ENCODE measurements at regions not wholly inside any gene's neighbourhood (a gene's known extent, or its start where the extent isn't known, plus 50 kb on each side); places are given as distances from the start of the nearest gene placed in this dataset.
"Not testable (repeated sequence)": the region's sequence is repeated elsewhere in the genome, so short reads cannot be mapped to it uniquely, and the experiment has no call there.

- DNase-seq, result no peak
Observed at GRCh38 chr21:17250778-17251241, 262.0 kb upstream of the CXADR start.

GRCh38 chr21:17257784-17258183, 255.1 kb upstream of the CXADR start:
- no peak for DNase-seq

DNA sequence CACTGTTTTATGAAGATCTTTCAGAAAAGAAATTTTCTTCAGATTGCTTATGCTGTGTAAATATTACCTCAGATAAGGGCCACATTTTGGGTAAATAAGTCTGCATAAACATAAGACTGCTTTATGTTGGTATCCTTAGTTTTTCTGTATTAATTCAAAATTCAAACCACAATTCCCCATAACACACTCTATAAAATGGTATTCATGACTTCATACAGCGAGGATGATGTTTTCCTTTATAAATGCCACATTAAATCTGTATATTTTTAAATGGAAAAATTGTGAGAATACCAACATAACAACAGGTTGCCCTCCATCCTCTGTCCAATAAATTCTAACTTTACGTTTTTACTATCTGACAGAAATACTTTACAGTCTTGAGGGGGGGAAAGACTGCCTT, 248.7 kb upstream of the CXADR start:
- DNase-seq, result no peak

GRCh38 chr21:17269760-17270159, 243.1 kb upstream of the CXADR start:
- DNase-seq, result no peak

DNA sequence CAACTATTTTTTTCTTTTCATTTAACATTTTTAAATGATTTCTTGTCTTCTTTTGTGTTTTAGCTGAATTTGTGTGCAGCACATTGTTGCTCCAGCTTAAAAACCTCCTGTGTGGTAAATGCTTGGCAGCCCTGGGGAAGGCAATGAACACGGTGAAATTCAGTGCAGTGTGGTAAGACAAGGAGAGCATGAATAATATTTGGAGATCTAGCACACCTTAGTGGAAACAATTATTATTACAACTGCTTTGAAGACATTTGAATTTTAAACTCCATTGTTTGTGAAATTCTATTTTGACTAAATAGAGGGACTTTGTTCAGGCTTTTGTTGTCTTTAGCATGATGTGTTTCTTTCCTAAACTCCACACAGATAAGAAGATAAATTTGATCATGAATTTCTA, 242.6 kb upstream of the CXADR start:
- DNase-seq, result no peak

GRCh38 chr21:17279663-17280062, 233.2 kb upstream of the CXADR start:
- DNase-seq, result no peak

- not testable (repeated sequence) for DNase-seq
Observed at GRCh38 chr21:17293016-17293562, 219.8 kb upstream of the CXADR start.

GRCh38 chr21:17295997-17296396, 216.8 kb upstream of the CXADR start:
- no peak for DNase-seq

DNA sequence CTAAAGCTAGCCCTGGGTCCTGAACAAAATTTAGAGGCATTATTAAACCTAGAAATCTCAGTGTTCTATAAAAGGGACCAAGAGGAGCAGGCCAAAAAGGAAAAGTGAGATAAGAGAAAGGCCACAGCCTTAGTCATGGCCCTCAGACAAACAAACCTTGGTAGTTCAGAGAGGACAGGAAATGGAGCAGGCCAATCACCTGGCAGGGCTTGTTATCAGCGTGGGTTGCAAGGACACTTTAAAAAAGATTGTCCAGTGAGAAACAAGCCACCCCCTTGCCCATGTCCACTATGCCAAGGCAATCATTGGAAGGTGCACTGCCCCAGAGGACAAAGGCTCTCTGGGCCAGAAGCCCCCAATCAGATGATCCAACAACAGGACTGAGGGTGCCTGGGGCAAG, 213.3 kb upstream of the CXADR start:
- DNase-seq, result not testable (repeated sequence)

DNA sequence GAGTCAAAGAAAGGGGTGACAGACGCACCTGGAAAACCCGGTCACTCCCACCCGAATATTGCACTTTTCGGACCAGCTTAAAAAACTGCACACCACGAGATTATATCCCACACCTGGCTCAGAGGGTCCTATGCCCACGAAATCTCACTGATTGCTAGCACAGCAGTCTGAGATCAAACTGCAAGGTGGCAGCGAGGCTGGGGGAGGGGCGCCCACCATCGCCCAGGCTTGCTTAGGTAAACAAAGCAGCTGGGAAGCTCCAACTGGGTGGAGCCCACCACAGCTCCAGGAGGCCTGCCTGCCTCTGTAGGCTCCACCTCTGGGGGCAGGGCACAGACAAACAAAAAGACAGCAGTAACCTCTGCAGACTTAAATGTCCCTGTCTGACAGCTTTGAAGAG, 185.1 kb upstream of the CXADR start:
- DNase-seq, result not testable (repeated sequence)

GRCh38 chr21:17334484-17334883, 178.4 kb upstream of the CXADR start:
- no peak for DNase-seq

DNA sequence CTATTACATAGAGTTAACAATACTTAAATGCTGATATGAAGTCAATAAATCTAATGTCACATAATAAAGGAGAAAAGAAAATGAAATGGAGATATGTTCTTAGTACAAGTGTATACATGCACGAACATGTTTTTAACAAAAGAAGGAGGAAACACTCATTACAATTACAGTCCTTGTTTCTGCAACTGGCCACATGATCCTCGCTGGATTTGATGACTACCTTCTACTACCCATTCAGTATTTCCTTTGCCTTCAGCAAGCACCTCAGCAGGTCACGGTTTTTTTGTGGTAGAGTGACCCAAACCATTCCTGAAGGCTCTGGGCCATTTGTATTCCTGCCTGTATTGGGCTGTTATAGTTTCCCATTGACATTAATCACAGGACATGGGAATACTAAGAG, 172.8 kb upstream of the CXADR start:
- no peak for DNase-seq

DNA sequence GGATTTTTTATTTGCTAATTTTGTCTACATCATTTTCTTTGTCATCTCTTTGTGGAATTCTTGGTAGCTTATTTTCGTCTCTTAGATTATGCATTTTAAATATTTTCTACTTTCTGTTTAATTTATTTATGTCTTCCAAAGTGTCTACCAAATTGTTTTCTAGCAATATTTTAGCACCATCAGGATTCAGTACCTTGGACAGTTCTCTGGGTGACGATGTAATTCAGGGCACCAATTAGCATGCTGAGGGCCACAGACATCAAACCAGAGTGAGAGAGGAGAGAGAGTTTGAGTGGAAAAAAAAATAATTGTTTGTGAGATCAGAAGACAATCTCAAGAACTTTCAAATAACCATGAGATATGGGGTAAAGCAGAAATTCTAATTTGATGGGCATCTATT, 169.8 kb upstream of the CXADR start:
- no peak for DNase-seq

- DNase-seq, result no peak
Observed at GRCh38 chr21:17348357-17348756, 164.5 kb upstream of the CXADR start.

GRCh38 chr21:17348849-17349248, 164.0 kb upstream of the CXADR start:
- DNase-seq, result no peak

DNA sequence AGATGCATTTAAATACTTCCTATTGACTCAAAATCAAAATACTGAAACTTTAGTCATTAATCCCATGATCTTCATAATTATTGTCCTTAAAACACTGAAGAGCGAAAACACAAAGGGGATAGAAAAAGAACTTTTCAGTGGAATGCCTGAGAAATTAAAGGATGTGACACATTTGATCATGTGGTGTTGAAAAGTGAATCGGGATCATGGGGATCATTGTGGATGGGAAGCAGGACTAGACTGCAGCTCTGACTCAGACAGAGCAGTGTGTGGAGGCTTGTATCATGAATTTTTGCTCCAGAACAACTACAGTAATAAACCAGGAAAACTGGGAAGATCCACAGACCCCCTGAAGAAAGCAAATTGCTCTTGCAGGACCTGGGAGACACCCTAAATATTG, 161.1 kb upstream of the CXADR start:
- DNase-seq, result no peak

GRCh38 chr21:17352996-17353655, 159.7 kb upstream of the CXADR start:
- DNase-seq, result no peak

- DNase-seq, result no peak
Observed at GRCh38 chr21:17359781-17360180, 153.1 kb upstream of the CXADR start.

DNA sequence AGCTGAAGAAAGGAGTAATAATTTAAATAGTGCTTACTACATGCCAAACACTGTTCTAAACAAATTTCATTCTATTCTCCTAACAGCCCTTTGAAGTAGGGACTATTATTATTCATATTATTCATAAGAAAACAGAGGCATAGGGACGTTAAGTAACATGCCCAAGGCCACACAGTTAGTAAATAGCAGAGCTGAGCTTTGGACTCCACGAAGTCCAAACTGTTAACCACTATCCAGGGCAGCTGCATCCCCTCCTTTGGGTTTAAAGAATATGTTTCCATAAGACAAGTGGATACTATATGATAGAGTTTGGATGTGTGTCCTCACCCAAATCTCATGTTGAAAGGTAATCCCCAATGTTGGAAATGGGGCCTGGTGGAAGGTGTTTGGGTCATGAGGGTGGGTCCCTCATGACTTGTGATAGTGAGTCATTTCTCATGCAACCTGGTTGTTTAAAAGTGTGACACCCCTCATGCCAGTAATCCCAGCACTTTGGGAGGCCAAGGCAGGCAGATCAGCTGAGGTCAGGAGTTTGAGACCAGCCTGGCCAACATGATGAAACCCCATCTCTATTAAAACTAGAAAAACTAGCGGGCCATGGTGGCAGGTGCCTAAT, 144.0 kb upstream of the CXADR start:
- no peak for DNase-seq

DNA sequence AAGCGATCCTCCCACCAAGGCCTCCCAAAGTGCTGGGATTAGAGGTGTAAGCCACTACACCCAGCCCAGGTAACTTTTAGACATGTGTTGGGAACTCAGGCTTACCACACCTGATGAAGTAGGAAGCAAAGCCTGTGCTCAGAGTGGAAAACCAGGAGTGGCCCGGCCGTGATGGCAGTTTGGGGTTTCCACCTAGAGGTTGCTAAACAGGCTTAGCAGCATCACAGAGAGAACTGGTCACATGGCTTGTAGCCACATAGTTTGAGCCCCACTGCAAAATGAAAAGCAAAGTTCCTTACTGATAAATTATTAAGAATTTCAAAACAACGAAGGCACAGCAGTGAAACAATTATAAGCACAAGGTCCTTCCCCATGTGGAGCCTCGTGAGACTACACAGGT, 142.6 kb upstream of the CXADR start:
- DNase-seq, result no peak

DNA sequence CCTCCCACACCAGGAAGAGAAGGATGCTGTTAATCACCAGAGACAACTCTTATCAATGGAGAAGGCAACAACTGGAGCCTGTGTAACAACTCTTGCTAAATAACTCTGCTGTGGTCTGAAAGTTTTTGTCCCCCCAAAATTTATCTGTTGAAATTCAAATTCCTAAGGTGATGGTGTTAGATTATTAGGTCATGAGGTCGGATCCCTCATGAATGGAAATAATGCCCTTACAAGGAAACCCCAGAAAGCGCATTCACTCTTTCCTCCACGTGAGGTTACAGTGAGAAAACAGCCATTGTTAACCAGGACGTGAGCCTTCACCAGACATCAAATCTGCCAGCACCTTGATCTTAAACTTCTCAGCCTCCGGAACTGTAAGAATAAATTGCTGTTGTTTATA, 141.9 kb upstream of the CXADR start:
- DNase-seq, result no peak

GRCh38 chr21:17371450-17371849, 141.4 kb upstream of the CXADR start:
- DNase-seq, result no peak

DNA sequence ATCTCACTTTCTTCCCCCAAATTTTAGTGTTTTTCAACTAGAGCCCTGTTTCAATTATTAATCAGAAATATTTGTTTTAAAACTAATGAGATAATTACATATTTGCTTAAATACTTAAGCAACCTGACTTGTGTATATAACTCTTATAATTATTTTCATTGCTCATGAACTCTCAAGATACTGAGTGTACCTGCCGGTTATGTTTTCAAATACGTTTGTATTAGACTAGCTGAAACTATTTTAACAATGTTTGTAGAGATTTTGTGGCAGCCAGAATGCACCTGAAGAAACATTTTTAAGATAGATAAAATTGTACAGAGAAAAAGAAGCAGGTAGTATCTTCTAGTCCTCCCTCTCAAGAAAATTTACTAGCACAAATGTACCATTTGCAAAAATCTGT, 140.6 kb upstream of the CXADR start:
- DNase-seq, result no peak

GRCh38 chr21:17386498-17386897, 126.3 kb upstream of the CXADR start:
- no peak for DNase-seq

All from activated T-cell treated with anti-CD3 and anti-CD28 coated beads, Interleukin-2, amount 50 U/mL, for 1 hour (primary cell).